GM12878 (cell line): ENCODE measurements at regions not wholly inside any gene's neighbourhood (a gene's known extent, or its start where the extent isn't known, plus 50 kb on each side); places are given as distances from the start of the nearest gene placed in this dataset.

ENCODE experiments used
- ATAC-seq: fragments of 200-7000 bp; cut with Tn5 transposase; 3 replicates; pipeline ENCODE4 v1.9.1; 2020; ENCODE audit warnings: mild to moderate bottlenecking, moderate library complexity
- BruUV-seq: library from RNA; stranded (reverse); fragments of 400-500 nt; replicated peaks from 2 replicates; lab custom pipeline; 2021; lab: Mats Ljungman, UMichigan
- CTCF ChIA-PET: fragments of 300-600 bp; sonication (Branson Sonifier 250); formaldehyde crosslinking; extraction: SDS; loops from one replicate; lab custom pipeline; 2021; ENCODE audit warnings: inconsistent platforms; lab: Yijun Ruan, JAX
- POLR2A ChIA-PET: fragments of 350-600 bp; formaldehyde crosslinking; extraction: SDS; loops from one replicate; lab custom pipeline; 2021; ENCODE audit warnings: inconsistent platforms; lab: Charles Lee
- RAD21 ChIA-PET: fragments of 300-600 bp; sonication (Branson Sonifier 250); formaldehyde crosslinking; loops from one replicate; lab custom pipeline; 2023; ENCODE audit warnings: antibody characterized with exemption; ENCODE audit not compliant: unreplicated experiment; lab: Charles Lee
- SMC1A ChIA-PET: fragments of 300-600 bp; sonication (Branson Sonifier 250); formaldehyde crosslinking; loops from one replicate; lab custom pipeline; 2023; ENCODE audit not compliant: unreplicated experiment, uncharacterized antibody; lab: Charles Lee
- DNase-seq: peaks from one replicate; pipeline ENCODE4 v3.0.0-alpha.2; 2011; ENCODE audit warnings: low read depth, low spot score
- FAIRE-seq: peaks from 3 replicates; lab custom pipeline; 2011; peaks lifted over from hg19 to GRCh38; lab: Jason Lieb, UNC
- H2AFZ ChIP-seq: 2 replicates; pipeline ENCODE4 v1.6.0; 2011; ENCODE audit warnings: low read depth, low read length, control low read depth; ENCODE audit not compliant: control insufficient read depth
- H3K27ac ChIP-seq: 2 replicates; pipeline ENCODE4 v1.5.1; 2011; ENCODE audit warnings: control low read depth; ENCODE audit not compliant: control insufficient read depth, insufficient read depth
- H3K27me3 ChIP-seq, 2 experiments: replicated peaks in 1 of 2; 2 replicates each; pipeline versions ENCODE4 v1.6.0 to v1.6.1; 2011; ENCODE audit warnings: low read length in 1 of 2; ENCODE audit not compliant: control insufficient read depth in 2 of 2, insufficient read depth in 2 of 2
- H3K36me3 ChIP-seq, 2 experiments: 2 replicates each; pipeline ENCODE4 v1.5.1; 2011; ENCODE audit warnings: low read length in 1 of 2; ENCODE audit not compliant: control insufficient read depth in 2 of 2, insufficient read depth in 2 of 2
- H3K4me1 ChIP-seq: 2 replicates; pipeline ENCODE4 v1.6.1; 2011; ENCODE audit warnings: mild to moderate bottlenecking, low read length, moderate library complexity, mixed read lengths; ENCODE audit not compliant: control insufficient read depth, insufficient read depth
- H3K4me2 ChIP-seq: 2 replicates; pipeline ENCODE4 v1.6.0; 2011; ENCODE audit warnings: control low read depth; ENCODE audit not compliant: control insufficient read depth, insufficient read depth
- H3K4me3 ChIP-seq: fragments of 200-600 bp; sonication (generic); 2 replicates; pipeline ENCODE4 v1.5.1; 2016
- H3K79me2 ChIP-seq: 2 replicates; pipeline ENCODE4 v1.6.0; 2011; ENCODE audit warnings: low read length; ENCODE audit not compliant: control insufficient read depth, insufficient read depth
- H3K9ac ChIP-seq: 2 replicates; pipeline ENCODE4 v1.8.0; 2011; ENCODE audit warnings: low read length, control low read depth, mixed read lengths; ENCODE audit not compliant: control insufficient read depth, insufficient read depth
- H3K9me3 ChIP-seq: replicated peaks from 3 replicates; pipeline ENCODE4 v1.5.1; 2011; ENCODE audit warnings: mild to moderate bottlenecking, low read length; ENCODE audit not compliant: control insufficient read depth, insufficient read depth
- H4K20me1 ChIP-seq: 2 replicates; pipeline ENCODE4 v1.6.0; 2011; ENCODE audit not compliant: control insufficient read depth, insufficient read depth
- ATF3 ChIP-seq: IDR thresholded peaks from 2 replicates; pipeline ENCODE4 v1.6.1; 2011; ENCODE audit warnings: low read depth, mild to moderate bottlenecking, low read length, moderate library complexity, borderline replicate concordance; ENCODE audit errors: extremely low read depth
- BMI1 ChIP-seq: fragments of 450-650 bp; IDR thresholded peaks from 2 replicates; pipeline ENCODE4 v1.6.1; 2016; ENCODE audit warnings: mild to moderate bottlenecking, moderate library complexity, borderline replicate concordance
- CEBPZ ChIP-seq: fragments of 150-350 bp; IDR thresholded peaks from 2 replicates; pipeline ENCODE4 v1.6.1; 2016; ENCODE audit warnings: low read depth, low read length
- ELK1 ChIP-seq: IDR thresholded peaks from 2 replicates; pipeline ENCODE4 v1.6.1; 2012; ENCODE audit warnings: low read depth, low read length, improper control_type of control experiment
- ESRRA ChIP-seq: IDR thresholded peaks from 2 replicates; pipeline ENCODE4 v1.6.1; 2012; ENCODE audit warnings: mild to moderate bottlenecking, low read length, improper control_type of control experiment
- GATAD2B ChIP-seq: fragments of 450-650 bp; conservative IDR thresholded peaks from 2 replicates; pipeline ENCODE4 v1.6.1; 2017; ENCODE audit warnings: low read depth, mild to moderate bottlenecking, moderate library complexity
- IKZF2 ChIP-seq, 2 experiments: fragments of 450-650 bp; IDR thresholded peaks; 2 replicates each; pipeline ENCODE4 v1.6.1; 2017; ENCODE audit warnings: mild to moderate bottlenecking in 2 of 2, moderate library complexity in 2 of 2
- IRF5 ChIP-seq: fragments of 450-650 bp; IDR thresholded peaks from 2 replicates; pipeline ENCODE4 v1.6.1; 2017; ENCODE audit warnings: borderline replicate concordance
- MTA2 ChIP-seq: fragments of 450-650 bp; IDR thresholded peaks from 2 replicates; pipeline ENCODE4 v1.6.1; 2016; ENCODE audit warnings: low read depth, mild to moderate bottlenecking, moderate library complexity
- NR2F1 ChIP-seq: fragments of 450-650 bp; conservative IDR thresholded peaks from 2 replicates; pipeline ENCODE4 v1.6.1; 2017; ENCODE audit warnings: mild to moderate bottlenecking
- PKNOX1 ChIP-seq: fragments of 450-650 bp; IDR thresholded peaks from 2 replicates; pipeline ENCODE4 v1.6.1; 2016; ENCODE audit warnings: mild to moderate bottlenecking
- POU2F2 ChIP-seq: IDR thresholded peaks from 3 replicates; pipeline ENCODE4 v1.6.1; 2011; ENCODE audit warnings: low read depth, mild to moderate bottlenecking, low read length, borderline replicate concordance
- SPI1 ChIP-seq: IDR thresholded peaks from 2 replicates; pipeline ENCODE4 v1.6.1; 2011; ENCODE audit warnings: low read depth, mild to moderate bottlenecking, low read length, moderate library complexity, borderline replicate concordance; ENCODE audit not compliant: insufficient read depth
- SREBF2 ChIP-seq: IDR thresholded peaks from 2 replicates; pipeline ENCODE4 v1.6.1; 2012; ENCODE audit warnings: mild to moderate bottlenecking, low read length
- STAT3 ChIP-seq: IDR thresholded peaks from 2 replicates; pipeline ENCODE4 v1.6.1; 2011; ENCODE audit warnings: low read depth, low read length, improper control_type of control experiment
- ZSCAN29 ChIP-seq: fragments of 450-650 bp; IDR thresholded peaks from 2 replicates; pipeline ENCODE4 v1.6.1; 2017; ENCODE audit warnings: mild to moderate bottlenecking, moderate library complexity
- ZZZ3 ChIP-seq: IDR thresholded peaks from 2 replicates; pipeline ENCODE4 v1.6.1; 2011; ENCODE audit warnings: low read depth; ENCODE audit not compliant: control insufficient read depth, insufficient read length
- WGBS: methylation state at CpG from one replicate; pipeline ENCODE4 v1.1.6; 2016; ENCODE audit warnings: low lambda C conversion rate; ENCODE audit not compliant: insufficient replicate concordance, insufficient coverage; ENCODE audit errors: missing lambda C conversion rate; 5-methylcytosine and 5-hydroxymethylcytosine counted together
- in situ Hi-C: fragments of 300-500 bp; cut with MboI; formaldehyde crosslinking; loops from 9 replicates; pipeline ENCODE4 v1.14.3; 2018; ENCODE audit warnings: mixed read lengths
- intact Hi-C: fragments of 100-400 bp; cut with micrococcal nuclease; formaldehyde crosslinking; loops from one replicate; pipeline ENCODE4 v1.14.2; 2022; ENCODE audit not compliant: unreplicated experiment
- TF ChIP-seq, protein P1 (sequence below): fragments of 450-650 bp; IDR thresholded peaks from 2 replicates; pipeline ENCODE4 v1.6.1; 2016; ENCODE audit warnings: mild to moderate bottlenecking

DNA sequence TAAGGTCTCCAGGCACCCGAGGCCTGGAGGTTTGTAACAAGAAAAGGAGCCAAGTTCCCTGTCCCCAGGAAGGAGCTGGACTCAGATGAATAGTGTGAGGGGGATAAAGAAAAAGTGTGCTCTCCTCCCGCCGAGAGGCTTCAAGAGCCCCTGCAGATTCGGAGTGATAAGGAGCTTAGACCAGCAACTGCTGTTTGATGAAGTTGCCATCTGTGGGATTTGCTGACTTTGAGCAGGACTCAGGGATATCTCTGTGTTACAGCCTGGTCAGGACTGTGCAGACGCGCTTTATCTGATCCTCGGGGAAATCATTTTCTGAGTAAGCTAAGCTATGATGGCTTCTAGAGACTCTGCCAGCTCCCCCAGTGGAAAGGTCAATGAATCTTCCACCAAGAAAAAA lies 1017.0 kb downstream of the TBC1D22A start:
- no peak for ATAC-seq
- no peaks in the 10 kb centered on the region for H3K4me1 ChIP-seq
- no peaks in the 10 kb centered on the region for H4K20me1 ChIP-seq
- DNase-seq, result no peak
- SMC1A ChIA-PET, result no interaction called here
- no TSS peak for BruUV-seq
- POLR2A ChIA-PET, result no interaction called here
- 29% methylated on average over 7 of the region's 7 CpGs for WGBS
- H2AFZ ChIP-seq, result no peak overlapping the region
- no peaks in the 10 kb centered on the region for H3K79me2 ChIP-seq
- no peaks in the 10 kb centered on the region for H3K27me3 ChIP-seq
- no peak overlapping the region for H3K27ac ChIP-seq
- in situ Hi-C loops, result no loop called here
- no peak for FAIRE-seq
- no peaks in the 10 kb centered on the region; the same call in 2 of the 3 replicates for H3K9me3 ChIP-seq
- H3K36me3 ChIP-seq, result no peaks in the 10 kb centered on the region
- CTCF ChIA-PET, result no interaction called here
- intact Hi-C loops, result no loop called here
- RAD21 ChIA-PET, result no interaction called here
- H3K9ac ChIP-seq, result no peak overlapping the region
- H3K4me2 ChIP-seq, result no peak overlapping the region
- H3K4me3 ChIP-seq, result no peak overlapping the region
- no peak for TF ChIP-seq ELK1
- TF ChIP-seq IRF5, result no peak
- TF ChIP-seq, protein P1, sequence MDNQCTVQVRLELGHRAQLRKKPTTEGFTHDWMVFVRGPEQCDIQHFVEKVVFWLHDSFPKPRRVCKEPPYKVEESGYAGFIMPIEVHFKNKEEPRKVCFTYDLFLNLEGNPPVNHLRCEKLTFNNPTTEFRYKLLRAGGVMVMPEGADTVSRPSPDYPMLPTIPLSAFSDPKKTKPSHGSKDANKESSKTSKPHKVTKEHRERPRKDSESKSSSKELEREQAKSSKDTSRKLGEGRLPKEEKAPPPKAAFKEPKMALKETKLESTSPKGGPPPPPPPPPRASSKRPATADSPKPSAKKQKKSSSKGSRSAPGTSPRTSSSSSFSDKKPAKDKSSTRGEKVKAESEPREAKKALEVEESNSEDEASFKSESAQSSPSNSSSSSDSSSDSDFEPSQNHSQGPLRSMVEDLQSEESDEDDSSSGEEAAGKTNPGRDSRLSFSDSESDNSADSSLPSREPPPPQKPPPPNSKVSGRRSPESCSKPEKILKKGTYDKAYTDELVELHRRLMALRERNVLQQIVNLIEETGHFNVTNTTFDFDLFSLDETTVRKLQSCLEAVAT, result no peak
- TF ChIP-seq ESRRA, result no peak
- no peak for TF ChIP-seq SREBF2
- TF ChIP-seq GATAD2B, result no peak
- no peak for TF ChIP-seq STAT3
- TF ChIP-seq NR2F1, result no peak
- TF ChIP-seq BMI1, result no peak
- TF ChIP-seq CEBPZ, result no peak
- no peak for TF ChIP-seq MTA2
- no peak for TF ChIP-seq PKNOX1
- no peak for TF ChIP-seq IKZF2 (IDR thresholded peaks at IDR 0.05)
- no peak for TF ChIP-seq POU2F2
- no peak for TF ChIP-seq SPI1
- TF ChIP-seq ZZZ3, result no peak
- TF ChIP-seq ATF3, result no peak
- no peak for TF ChIP-seq ZSCAN29
